Ovary (tissue), 7 donors: ENCODE measurements at regions not wholly inside any gene's neighbourhood (a gene's known extent, or its start where the extent isn't known, plus 50 kb on each side); places are given as distances from the start of the nearest gene placed in this dataset.

Experiments used
- DNase-seq, 5 donors: peaks; one replicate each; pipeline ENCODE4 v3.0.0-alpha.2; 2019 to 2020
- H3K27ac ChIP-seq, 2 donors: fragments of 200-600 bp; one replicate each; pipeline versions ENCODE4 v1.5.1 to v1.8.0; 2019 to 2022
- H3K27me3 ChIP-seq: fragments of 200-600 bp; one replicate; pipeline ENCODE4 v1.8.0; 2022
- H3K36me3 ChIP-seq: fragments of 200-600 bp; sonication (generic); one replicate; pipeline ENCODE4 v1.5.1; 2019
- H3K4me1 ChIP-seq: one replicate; pipeline ENCODE4 v1.8.1; 2013; ENCODE audit warnings: mild to moderate bottlenecking, moderate library complexity; ENCODE audit not compliant: insufficient read depth
- H3K4me3 ChIP-seq: fragments of 200-600 bp; sonication (generic); one replicate; pipeline ENCODE4 v1.5.1; 2017
- H3K9me3 ChIP-seq, 2 donors: fragments of 200-600 bp in 1 of 2; sonication (generic) in 1 of 2; one replicate each; pipeline versions ENCODE4 v1.5.1 to v1.8.1; 2013 to 2019; ENCODE audit warnings: mild to moderate bottlenecking in 1 of 2, moderate library complexity in 1 of 2
- CTCF ChIP-seq, 3 donors: fragments of 450-650 bp in 2 of 3; fragments of 200-600 bp in 1 of 3; IDR thresholded peaks; one replicate each; pipeline versions ENCODE4 v1.5.1 to v1.8.0; 2016 to 2022; ENCODE audit warnings: antibody characterized with exemption in 3 of 3, mild to moderate bottlenecking in 1 of 3
- EP300 ChIP-seq: sonication (generic); formaldehyde crosslinking; IDR thresholded peaks from one replicate; pipeline ENCODE4 v1.6.1; 2017; ENCODE audit warnings: antibody characterized with exemption
- POLR2A ChIP-seq: fragments of 450-650 bp; IDR thresholded peaks from one replicate; pipeline ENCODE4 v1.6.1; 2017; ENCODE audit warnings: antibody characterized with exemption, mild to moderate bottlenecking, moderate library complexity
- WGBS, 3 donors: extraction: QIAGEN DNeasy Blood & Tissue Kit in 1 of 3; methylation state at CpG; one replicate each; pipeline versions ENCODE4 v1.1.5 to v1.1.7; 2013 to 2017; 5-methylcytosine and 5-hydroxymethylcytosine counted together
- intact Hi-C, 4 donors: fragments of 100-400 bp; cut with DNase I; formaldehyde crosslinking; loops; one replicate each; pipeline versions ENCODE4 v1.11.0 to v1.15.1; 2022 to 2023
- donor health status: DM: no; HTN: no; CAD: no; lungs with moderate emphysema.
- donor health status: DM: no; HTN: no; CAD: no.
- donor health status: Bipolar disorder and iron deficiency.
- donor health status: DM: no; HTN: no; CAD: no.
- donor health status: DM: yes; HTN: yes; CAD: no.

GRCh38 chr12:45623221-45623620, 106.3 kb upstream of the ARID2 start:
- H3K27me3 ChIP-seq = no peaks in the 10 kb centered on the region
- no peaks in the 10 kb centered on the region for H3K9me3 ChIP-seq
- TF ChIP-seq CTCF (IDR thresholded peaks at IDR 0.05) = no peak
- no peak for TF ChIP-seq EP300
- no peak for TF ChIP-seq POLR2A
- H3K4me3 ChIP-seq = no peak overlapping the region
- no peaks in the 10 kb centered on the region for H3K4me1 ChIP-seq
- no peak for DNase-seq
- H3K27ac ChIP-seq = no peak overlapping the region
- H3K36me3 ChIP-seq = no peaks in the 10 kb centered on the region
- WGBS, 3 donors = 81 to 88% (median 84%) methylated on average over 5 of the region's 5 CpGs
- intact Hi-C loops = no loop called here

DNA sequence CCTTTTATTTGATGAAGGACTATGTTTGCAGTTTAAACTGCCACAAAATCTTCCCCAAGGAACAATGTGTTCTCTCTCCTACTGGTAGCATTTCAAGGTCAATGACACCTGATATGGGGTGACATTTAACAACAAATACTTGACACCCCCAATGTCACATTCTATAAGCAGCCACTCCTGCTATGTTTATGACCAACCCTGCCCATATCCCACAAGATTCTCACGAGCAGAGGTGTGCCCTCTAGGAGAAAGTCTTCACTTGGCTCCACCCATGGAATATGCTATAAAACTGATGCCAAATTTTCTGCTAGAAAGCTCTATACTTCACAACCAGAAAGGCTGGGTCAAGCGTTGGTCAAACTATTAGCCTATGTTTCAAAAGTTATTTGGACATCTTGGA, 105.6 kb upstream of the ARID2 start:
- Histone ChIP-seq H3K27me3 (no peaks in the 10 kb centered on the region), H3K4me3 (no peak overlapping the region), H3K9me3 (no peaks in the 10 kb centered on the region), H3K36me3 (no peaks in the 10 kb centered on the region), H3K27ac (no peak overlapping the region), H3K4me1 (no peaks in the 10 kb centered on the region)
- TF ChIP-seq EP300 (no peak), CTCF (IDR thresholded peaks at IDR 0.05) (no peak), POLR2A (no peak)
- intact Hi-C loops = no loop called here
- 47 to 65% (median 56%) methylated on average over 2 of the region's 2 CpGs for WGBS, 3 donors
- no peak for DNase-seq

DNA sequence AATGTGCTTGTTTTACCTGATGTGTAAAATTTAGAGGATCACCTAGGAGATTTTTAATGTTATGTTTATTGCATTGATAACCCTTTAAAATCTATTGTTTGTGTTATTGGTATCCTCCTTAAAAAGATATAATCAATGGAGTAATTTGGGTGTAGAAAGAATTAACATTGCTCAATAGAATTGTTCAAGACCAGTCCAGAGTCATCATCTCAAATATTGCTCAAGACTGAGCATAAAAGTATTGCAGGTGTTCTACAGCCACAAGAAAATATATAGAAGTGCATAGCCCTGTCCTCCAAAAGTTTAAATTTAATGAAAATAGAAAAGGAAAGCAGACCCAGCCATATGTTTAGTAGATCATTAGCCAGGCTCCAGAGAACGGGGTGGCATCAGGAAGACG, 102.5 kb upstream of the ARID2 start:
- no peak for TF ChIP-seq CTCF (IDR thresholded peaks at IDR 0.05)
- no peak for TF ChIP-seq EP300
- TF ChIP-seq POLR2A = no peak
- Histone ChIP-seq H3K36me3 (no peaks in the 10 kb centered on the region), H3K27me3 (no peaks in the 10 kb centered on the region), H3K27ac (no peak overlapping the region), H3K9me3 (no peaks in the 10 kb centered on the region), H3K4me1 (no peaks in the 10 kb centered on the region), H3K4me3 (no peak overlapping the region)
- 72 to 80% (median 79%) methylated on average over 2 of the region's 2 CpGs for WGBS, 3 donors
- DNase-seq = no peak
- intact Hi-C loops = no loop called here

- Histone ChIP-seq H3K27ac (no peak overlapping the region), H3K4me3 (no peak overlapping the region), H3K36me3 (no peaks in the 10 kb centered on the region), H3K27me3 (no peaks in the 10 kb centered on the region), H3K9me3 (no peaks in the 10 kb centered on the region), H3K4me1 (no peaks in the 10 kb centered on the region)
- 68 to 72% (median 72%) methylated on average over 6 of the region's 6 CpGs for WGBS, 3 donors
- intact Hi-C loops = no loop called here
- TF ChIP-seq POLR2A = no peak
- TF ChIP-seq CTCF (IDR thresholded peaks at IDR 0.05) = no peak
- TF ChIP-seq EP300 = no peak
- DNase-seq = no peak
These were observed 102.0 kb upstream of the ARID2 start for GRCh38 chr12:45627407-45628069.
